Fibroblast of lung (primary cell): ENCODE measurements at regions not wholly inside any gene's neighbourhood (a gene's known extent, or its start where the extent isn't known, plus 50 kb on each side); places are given as distances from the start of the nearest gene placed in this dataset.

Experiments used
- CTCF ChIP-seq, 2 donors: IDR thresholded peaks in 1 of 2; conservative IDR thresholded peaks in 1 of 2; 1 replicate in 1 of 2; 2 replicates in 1 of 2; pipeline ENCODE4 v1.5.1; 2011 to 2012; ENCODE audit warnings: low read length in 2 of 2, control low read depth in 1 of 2, inconsistent platforms in 1 of 2, low read depth in 1 of 2, mild to moderate bottlenecking in 1 of 2
- EZH2 ChIP-seq: IDR thresholded peaks from 2 replicates; pipeline ENCODE4 v1.5.1; 2012; ENCODE audit warnings: low read length, control low read depth, mild to moderate bottlenecking; ENCODE audit errors: missing control alignments

- TF ChIP-seq CTCF (conservative IDR thresholded peaks at IDR 0.05 in 1 of 2, IDR thresholded peaks at IDR 0.05 in 1 of 2; ENCODE audit: low read depth in 1 of 2, low read length in 2 of 2) (no peak), EZH2 (no peak)
These were observed 105.5 kb upstream of the NEIL3 start for GRCh38 chr4:177204126-177204525.
